ENCODE measurements at regions not wholly inside any gene's neighbourhood (a gene's known extent, or its start where the extent isn't known, plus 50 kb on each side); places are given as distances from the start of the nearest gene placed in this dataset.

- TF ChIP-seq MAX (CRISPR knock-in tag; IDR thresholded peaks at IDR 0.05) (no peak), USF1 (CRISPR knock-in tag; IDR thresholded peaks at IDR 0.05) (no peak), SMAD3 (CRISPR knock-in tag; IDR thresholded peaks at IDR 0.05; ENCODE audit: borderline replicate concordance) (no peak), STAT6 (CRISPR knock-in tag; conservative IDR thresholded peaks at IDR 0.05; ENCODE audit: low read depth) (no peak), HMGXB4 (CRISPR knock-in tag; IDR thresholded peaks at IDR 0.05) (no peak), CREB1 (CRISPR knock-in tag; IDR thresholded peaks at IDR 0.05) (no peak)
Observed at GRCh38 chr16:51034481-51035109, 116.5 kb downstream of the SALL1 start (continued).

- no peak for TF ChIP-seq MYBL2 (CRISPR knock-in tag; IDR thresholded peaks at IDR 0.05)
- no peak for TF ChIP-seq FOXK1 (CRISPR knock-in tag; IDR thresholded peaks at IDR 0.05)
- no peak for TF ChIP-seq SMAD3 (CRISPR knock-in tag; IDR thresholded peaks at IDR 0.05; ENCODE audit: borderline replicate concordance)
- TF ChIP-seq E2F4 (CRISPR knock-in tag; IDR thresholded peaks at IDR 0.05; ENCODE audit: borderline replicate concordance, low read depth) = no peak
- no peak for TF ChIP-seq IRF2 (CRISPR knock-in tag; IDR thresholded peaks at IDR 0.05; ENCODE audit: borderline replicate concordance, low read depth)
- no peak for TF ChIP-seq ELF4 (CRISPR knock-in tag; IDR thresholded peaks at IDR 0.05; ENCODE audit: low read depth)
- TF ChIP-seq NR3C1 (CRISPR knock-in tag; conservative IDR thresholded peaks at IDR 0.05; ENCODE audit: low read depth) = no peak
- no peak for TF ChIP-seq ESRRA (CRISPR knock-in tag; IDR thresholded peaks at IDR 0.05; ENCODE audit: borderline replicate concordance)
- ChIA-PET POLR2A (no interaction called here), CTCF (interaction anchor here (0.6 kb wide), 1 partner anchor 90 kb away, joined by 5 read pairs; no protein-coding TSS in a partner anchor)
- Mint-ChIP-seq H3K4me1 (peaks cover 25% of the 10 kb centered on the region), H3K4me3 (no peak overlapping the region), H3K9me3 (no peaks in the 10 kb centered on the region; the same call in 1 of the 2 replicates), H3K36me3 (no peaks in the 10 kb centered on the region), H3K27me3 (ENCODE audit: low read depth) (no peaks in the 10 kb centered on the region; the same call in none of the 2 replicates), H3K27ac (no peak overlapping the region)
- ATAC-seq (no peak), DNase-seq (ENCODE audit: low spot score) (no peak)
Observed at GRCh38 chr16:51031598-51031997, 119.5 kb downstream of the SALL1 start.

- Mint-ChIP-seq H3K9me3 (no peaks in the 10 kb centered on the region; the same call in 1 of the 2 replicates), H3K27ac (no peak overlapping the region), H3K4me3 (no peak overlapping the region), H3K4me1 (peaks cover 25% of the 10 kb centered on the region), H3K27me3 (ENCODE audit: low read depth) (no peaks in the 10 kb centered on the region; the same call in 1 of the 2 replicates), H3K36me3 (no peaks in the 10 kb centered on the region)
- ChIA-PET CTCF (no interaction called here), POLR2A (interaction anchor here (0.7 kb wide), 1 partner anchor 122 kb away, joined by 3 read pairs; no protein-coding TSS in a partner anchor)
- no peak for DNase-seq (ENCODE audit: low spot score)
- ATAC-seq = peak; percentile 50
- TF ChIP-seq TEAD4 (CRISPR knock-in tag; IDR thresholded peaks at IDR 0.05) (no peak), E2F5 (CRISPR knock-in tag; IDR thresholded peaks at IDR 0.05) (no peak), ZNF512 (CRISPR knock-in tag; IDR thresholded peaks at IDR 0.05; ENCODE audit: borderline replicate concordance) (no peak), CDX4 (CRISPR knock-in tag; IDR thresholded peaks at IDR 0.05; ENCODE audit: borderline replicate concordance) (no peak), ELF4 (CRISPR knock-in tag; IDR thresholded peaks at IDR 0.05; ENCODE audit: low read depth) (no peak), USF1 (CRISPR knock-in tag; IDR thresholded peaks at IDR 0.05) (no peak), ERG (CRISPR knock-in tag; IDR thresholded peaks at IDR 0.05) (no peak)
Observed at GRCh38 chr16:51030516-51030915, 120.6 kb downstream of the SALL1 start.

Measured in WTC11 (cell line).